Hematopoietic multipotent progenitor cell treated with erythropoietin and hydrocortisone succinate and interleukin-3 and kit ligand, for 17 days (in vitro differentiated cells): ENCODE measurements at regions not wholly inside any gene's neighbourhood (a gene's known extent, or its start where the extent isn't known, plus 50 kb on each side); places are given as distances from the start of the nearest gene placed in this dataset.

Experiments used
- DNase-seq: peaks from one replicate; pipeline ENCODE4 v3.0.0-alpha.2; 2015; ENCODE audit warnings: low spot score

DNA sequence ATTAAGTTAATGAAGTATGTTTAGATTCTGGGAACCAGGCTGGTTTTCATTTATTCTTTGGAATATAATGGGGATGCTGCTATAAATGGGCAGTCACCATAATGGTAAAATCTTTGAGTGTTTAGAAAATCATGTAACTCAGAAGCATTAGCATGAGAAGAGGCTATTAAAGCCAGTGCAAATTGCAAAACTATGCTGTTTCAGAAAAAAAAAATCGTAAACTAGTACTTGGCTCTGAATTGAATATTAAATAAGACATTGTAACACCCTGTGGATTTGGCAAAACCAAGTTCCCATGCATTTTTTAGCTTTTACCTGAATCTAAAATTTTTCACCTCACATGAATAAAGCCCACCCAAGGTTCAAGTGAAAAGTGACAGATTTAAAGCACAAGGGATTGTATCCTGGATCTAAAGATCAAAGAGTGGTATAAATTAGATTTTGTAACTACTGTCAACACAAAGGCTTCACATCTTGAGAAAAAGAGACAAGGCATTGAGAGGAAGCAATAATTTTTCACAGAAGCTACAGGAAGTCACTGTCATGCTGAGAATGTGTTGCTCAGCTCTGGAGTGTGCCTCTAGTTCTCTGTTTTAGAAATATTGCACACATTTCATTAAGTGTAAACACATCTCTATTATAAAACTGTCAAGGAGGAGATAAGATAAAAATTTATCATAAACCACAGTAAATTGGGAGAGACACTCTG is 142.2 kb downstream of the ABCA8 start:
- no peak for DNase-seq

DNA sequence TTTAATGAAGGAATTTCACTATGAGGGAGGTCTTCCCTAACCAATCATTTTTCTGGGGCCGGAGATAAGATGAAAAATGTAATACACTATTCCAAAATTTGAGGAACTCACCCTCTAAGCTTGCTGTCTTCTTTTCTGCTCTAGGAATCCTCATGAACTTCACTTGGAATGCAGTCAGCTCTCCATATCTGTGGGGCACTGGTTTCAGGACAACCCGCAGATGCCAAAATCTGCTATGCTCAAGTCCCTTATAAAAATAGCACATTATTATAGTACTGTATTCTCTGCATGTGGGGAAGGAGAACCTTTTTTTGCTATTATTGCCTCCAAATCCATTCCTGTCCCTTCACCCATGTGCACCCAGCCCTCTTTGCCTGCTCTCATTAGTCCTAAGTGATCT is 146.0 kb downstream of the ABCA8 start:
- no peak for DNase-seq

DNA sequence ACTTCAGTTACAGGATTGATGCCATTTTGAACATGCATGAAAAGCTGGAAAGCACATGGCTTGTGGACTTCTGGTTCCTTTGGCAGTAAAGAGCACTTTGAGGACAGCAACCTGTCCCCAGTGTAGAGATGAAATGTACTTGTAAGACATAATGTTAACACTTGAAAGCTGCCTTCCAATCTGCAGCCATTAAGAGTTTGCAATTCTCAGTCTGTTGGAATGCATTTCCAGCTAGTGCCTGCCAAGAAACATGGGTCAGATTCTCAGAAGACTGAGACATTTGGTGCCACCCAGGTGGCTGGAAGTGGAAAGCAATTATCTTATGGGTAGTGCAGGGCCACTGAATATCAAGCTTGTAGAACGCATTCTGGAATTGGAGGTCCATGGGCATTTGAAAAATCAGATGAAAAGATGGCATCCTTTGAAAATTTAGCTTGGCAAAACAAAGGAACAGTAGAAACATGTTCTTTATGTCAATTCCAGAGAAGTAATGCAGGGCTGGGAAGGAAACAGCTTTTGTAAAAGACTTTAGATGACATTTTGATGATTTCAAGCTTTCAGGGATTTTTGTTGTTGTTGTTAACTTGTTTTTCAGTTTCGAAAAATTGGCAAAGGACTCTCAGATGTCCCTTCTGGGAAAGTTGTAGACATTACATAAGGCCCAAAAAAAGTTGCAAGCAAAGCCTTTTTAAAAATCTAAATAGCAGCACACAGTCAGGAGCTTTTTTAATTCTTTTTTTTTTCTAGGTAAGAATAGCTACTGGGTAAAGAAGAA is 147.0 kb downstream of the ABCA8 start:
- DNase-seq: no peak

DNA sequence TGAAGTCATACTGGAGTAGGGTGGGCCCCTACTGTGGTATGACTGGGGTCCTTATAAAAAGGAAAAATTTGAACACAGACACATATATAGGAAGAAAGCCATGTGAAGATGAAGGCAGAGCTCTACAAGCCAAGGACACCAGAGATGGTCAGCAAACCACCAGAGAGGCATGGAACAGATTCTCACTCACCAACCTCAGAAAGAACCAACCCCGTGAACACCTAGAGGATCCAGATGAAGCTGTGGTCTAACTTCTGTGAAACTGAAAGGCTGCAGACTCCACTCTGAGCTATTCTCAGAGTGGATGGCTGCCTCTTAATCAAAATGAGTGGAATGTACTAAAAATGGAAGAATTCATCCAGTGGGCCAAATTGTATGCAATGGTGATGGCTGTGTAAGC is 149.6 kb downstream of the ABCA8 start:
- DNase-seq: no peak

DNA sequence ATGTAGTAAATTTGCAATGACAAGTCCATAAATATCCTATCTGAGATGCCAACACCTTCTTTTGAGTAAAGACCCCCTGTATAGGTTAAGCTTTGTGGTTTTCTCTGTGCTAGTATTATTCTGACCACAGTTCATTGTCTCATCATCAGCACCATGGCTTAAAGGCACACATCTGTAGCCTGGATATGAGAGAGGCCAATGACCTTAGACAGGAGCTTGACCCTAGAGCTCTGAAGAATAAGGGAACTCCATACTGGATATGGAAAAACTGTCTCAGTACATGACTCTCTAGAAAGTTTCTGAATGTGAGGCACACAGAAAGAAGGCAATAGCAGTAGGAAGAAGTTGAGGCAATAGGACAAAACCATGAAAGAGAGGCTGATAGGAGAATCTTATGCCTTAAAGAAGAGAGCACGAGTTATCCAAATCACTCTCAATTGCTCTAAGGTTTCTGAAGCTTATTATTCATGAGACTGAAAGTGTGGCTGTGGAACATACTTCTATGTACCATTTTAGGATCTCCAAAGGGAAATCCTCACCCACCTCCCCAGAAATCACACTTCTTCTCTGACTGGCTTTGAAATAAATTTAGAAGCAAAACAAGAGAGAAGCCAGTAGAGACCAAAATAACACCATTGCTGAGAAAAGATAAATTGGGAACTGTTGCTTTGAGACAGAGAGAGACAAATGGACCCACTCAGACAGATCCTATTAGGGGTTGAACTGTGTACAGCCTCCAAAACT is 150.2 kb downstream of the ABCA8 start:
- no peak for DNase-seq

DNA sequence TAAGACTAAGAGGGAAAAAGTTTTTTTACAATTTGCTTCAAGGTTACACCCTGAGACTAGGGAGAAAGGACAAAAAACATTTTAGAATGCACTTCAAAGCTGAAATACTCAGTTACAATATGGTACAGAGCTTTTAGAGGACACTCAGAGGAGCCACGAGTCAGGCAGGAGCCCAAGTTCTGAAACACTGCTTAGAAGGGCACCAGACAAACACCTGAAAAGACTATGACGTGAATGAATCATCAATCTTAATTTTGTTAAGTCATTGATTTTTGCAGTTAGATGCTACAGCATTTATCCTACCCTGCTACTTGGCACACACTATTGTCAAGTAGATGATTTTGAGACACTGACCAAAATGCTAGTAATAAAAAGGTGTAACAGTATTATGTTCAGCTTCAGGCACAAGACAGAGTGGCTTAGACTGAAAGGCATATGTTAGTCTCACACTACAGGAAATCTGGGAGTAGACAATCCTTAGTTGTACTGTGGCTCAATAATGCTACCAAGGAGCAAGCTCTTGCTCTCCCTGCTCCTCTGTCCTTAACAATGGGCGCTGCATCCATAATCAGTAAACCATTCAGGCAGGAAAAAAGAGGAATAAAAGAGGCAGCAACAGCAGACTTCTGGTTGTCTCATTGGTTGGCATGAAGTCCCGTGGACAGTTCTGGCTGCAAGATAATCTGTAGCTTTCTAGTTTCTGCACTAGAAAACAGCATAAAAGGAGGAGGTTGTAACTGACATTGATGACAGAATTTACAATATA is 151.8 kb downstream of the ABCA8 start:
- DNase-seq: no peak

DNA sequence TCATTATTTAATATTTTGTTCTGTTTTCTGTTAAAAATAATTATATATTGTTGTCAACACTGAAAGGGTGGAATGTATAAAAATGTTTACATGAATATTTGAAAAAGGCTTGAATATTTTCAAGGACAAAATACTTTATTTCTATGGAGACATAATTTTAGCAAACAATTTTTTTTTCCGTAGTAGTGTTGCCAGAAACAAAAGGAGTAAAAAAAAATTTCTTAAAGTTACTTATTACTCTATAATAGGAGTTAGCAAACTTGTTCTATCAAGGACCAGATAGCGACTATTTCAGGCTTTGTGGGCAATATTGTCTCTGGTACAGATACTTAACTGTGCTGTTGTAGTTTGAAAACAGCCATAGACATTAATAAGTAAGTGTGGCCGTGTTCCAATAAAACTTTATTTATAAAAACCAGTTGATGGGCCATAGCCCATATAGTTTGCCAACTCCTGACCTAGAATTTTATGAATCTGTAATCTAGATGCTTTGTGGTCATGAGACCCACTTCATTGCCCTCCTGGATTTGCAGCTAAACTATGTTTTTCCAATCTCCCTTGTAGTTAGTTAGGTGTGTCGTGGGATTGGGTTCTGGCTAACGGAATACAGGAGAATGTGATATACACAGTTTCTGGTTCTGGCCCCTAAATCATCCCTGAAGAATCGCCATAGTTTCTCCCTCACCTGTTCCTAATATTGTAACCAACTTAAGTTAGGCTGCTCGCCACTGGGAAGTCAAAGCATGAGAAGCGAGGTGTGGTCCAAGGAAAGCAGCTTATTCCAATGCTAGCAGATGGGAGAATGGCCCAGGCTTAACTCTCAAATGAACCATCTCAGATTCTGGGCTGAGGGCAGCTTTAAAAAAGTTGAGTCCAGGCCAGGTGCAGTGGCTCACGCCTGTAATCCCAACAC is 153.6 kb downstream of the ABCA8 start:
- DNase-seq: no peak

DNA sequence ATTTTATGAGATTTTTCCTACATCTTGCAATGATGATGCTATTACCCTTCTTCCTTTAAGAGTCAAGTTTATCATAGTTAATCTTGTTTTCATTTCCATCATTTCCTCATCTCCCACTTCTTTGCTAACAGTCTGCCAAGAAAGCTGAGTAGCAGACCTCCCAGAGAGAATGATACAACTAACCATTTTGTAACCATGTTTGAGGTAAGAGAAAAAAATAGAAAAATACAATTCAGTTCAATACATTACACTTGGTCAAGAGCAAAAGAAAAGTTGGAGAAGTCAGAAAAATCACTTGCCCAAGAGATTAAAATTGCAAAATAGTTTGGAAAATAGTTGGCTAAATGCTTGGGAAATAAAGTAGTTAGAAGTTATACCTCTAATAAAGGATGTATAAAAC is 154.4 kb downstream of the ABCA8 start:
- no peak for DNase-seq

DNA sequence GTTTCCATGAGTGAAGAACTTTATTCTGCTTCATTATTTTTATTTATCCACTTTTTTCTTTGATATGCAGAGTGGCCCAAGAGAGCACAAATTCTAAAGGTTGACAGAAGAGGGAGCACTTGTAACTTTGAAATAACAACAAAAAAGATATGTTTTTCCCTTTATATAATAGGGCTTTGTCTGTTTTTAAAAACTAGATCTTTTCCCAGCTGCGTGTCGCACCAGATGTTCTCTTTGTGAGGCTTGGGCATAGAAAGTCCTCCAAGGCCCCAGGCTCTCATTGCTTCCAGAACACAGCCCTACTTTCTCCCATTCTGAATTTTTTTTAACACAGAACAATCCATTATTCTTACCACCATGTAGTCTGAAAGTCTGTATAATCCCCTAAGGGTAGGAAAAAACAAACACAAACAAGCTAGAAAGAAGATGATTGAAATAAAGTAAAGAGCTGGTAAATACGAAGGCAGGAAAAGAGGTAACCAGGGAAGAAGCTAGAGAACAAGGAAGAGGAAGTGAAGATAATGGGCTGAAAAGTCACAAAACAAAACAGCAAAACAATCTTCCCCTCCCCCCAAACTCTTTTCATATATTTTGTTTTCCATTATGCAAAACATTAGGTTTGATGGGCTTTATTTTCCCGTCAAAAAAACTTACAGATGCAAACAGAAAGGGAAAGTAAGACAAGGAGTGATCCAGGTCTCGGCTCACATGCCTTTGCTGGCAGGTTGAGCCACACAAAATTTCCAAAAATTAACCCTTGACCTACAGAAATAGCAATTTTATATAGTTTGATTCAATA is 160.4 kb downstream of the ABCA8 start:
- no peak for DNase-seq

DNA sequence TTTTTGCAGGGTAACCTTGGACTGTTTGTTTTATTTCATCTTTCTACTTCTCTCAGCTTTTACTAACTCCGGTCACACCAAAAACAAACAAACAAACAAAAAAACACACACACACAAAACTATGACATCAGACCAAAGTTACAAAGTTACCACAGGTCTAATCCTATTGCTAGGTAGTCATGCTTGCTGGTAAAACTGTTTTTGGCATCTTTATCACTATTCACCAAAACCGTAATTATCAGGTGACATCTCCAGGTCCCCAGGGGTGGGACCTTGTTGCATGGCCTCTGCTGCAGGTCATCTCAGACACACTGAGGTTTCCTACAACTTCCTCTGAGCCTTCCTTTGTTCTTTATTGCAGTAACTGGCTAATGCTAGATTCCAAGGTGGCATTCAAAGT is 162.3 kb downstream of the ABCA8 start:
- no peak for DNase-seq

DNA sequence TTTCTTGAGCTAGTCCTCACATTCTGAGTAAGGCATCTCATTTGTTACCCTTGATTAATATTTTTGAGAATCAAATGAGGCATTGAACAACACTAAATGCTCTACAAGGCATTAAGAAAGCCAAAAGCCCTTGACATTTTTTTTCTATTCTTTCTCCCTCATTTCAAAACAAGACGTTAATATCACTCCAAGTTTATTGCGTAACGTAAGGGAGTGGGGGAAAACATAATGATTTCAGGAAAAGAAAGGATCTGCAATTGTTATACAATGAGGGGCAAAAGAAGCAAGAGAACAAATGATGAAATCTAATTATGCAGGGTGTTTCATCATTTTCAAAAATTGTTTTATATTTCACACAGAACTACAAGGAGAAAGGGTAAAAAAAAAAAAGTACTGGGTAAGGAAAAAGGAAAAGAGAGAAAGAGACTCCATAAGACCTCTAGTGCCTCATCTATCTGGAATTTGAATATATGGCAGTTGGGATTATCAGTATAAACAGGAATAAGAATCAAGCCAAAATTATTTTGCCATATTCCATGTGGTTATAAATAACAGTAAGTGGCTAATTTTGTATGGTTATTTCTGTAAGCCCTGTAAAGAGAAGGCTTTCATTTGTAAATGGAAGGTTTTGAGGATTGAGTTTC is 163.0 kb downstream of the ABCA8 start:
- DNase-seq: no peak

DNA sequence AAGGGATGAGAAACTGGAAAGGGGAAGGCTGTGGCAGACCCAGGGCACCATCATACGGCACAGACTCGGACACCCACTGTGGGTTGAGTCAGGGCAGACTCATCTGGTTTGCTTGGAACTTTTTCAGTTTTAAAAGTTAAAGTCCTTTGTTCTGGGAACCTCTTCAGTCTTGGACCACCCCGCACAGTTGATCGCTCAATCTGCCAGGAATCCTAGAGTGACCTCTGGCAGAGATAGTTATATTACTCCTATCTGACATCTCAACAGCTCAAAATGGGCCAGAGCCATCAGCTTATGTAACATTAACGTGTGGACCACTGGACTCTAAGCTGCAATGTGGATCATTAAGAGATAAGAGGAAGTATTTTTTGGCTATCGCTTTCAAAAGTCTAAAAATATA is 164.3 kb downstream of the ABCA8 start:
- DNase-seq: no peak

DNA sequence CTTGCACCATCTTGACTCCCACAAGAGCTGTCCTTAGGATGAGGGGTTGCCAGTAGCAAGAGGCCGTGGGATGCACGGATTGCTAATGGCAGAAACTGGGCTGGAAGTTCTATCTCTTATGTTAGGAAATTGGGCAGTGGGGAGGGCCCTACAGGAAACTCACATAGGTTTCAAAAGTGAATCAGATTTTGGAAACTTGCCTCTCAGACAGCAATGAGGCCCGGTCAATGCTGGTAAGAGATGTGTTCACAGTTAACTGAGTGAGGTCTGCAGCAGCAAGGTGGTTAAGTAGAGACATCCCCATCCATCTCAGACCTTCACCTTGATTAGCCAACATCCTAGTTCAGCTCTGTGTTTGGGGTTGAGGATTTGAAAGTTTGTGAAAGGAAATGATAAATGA is 164.7 kb downstream of the ABCA8 start:
- DNase-seq: no peak

DNA sequence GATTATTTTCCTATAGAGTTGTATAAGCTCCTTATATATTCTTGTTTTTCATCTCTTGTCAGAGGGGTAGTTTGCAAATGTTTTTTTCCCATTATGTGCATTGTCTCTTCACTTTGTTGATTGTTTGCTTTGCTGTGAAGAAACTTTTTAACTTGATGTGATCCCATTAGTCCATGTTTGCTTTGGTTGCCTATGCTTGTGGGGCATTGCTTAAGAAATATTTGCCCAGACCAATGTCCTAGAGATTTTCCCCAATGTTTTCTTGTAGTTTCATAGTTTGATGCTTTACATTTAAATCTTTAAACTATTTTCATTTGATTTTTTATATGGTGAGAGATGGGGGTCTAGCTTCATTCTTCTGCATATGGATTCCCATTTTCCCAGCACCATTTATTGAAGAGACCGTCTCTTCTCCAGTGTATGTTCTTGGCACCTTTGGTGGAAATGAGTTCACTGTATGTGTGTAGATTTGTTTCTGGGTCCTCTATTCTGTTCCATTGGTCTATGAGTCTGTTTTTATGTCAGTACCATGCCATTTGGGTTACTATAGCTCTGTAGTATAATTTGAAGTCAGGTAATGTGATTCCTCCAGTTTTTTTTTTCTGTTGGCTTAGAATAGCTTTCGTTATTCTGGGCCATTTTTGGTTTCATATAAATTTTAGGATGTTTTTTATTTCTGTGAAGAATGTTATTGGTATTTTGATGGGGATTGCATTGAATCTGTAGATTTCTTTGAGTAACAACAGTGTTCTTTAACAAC is 165.8 kb downstream of the ABCA8 start:
- no peak for DNase-seq

DNA sequence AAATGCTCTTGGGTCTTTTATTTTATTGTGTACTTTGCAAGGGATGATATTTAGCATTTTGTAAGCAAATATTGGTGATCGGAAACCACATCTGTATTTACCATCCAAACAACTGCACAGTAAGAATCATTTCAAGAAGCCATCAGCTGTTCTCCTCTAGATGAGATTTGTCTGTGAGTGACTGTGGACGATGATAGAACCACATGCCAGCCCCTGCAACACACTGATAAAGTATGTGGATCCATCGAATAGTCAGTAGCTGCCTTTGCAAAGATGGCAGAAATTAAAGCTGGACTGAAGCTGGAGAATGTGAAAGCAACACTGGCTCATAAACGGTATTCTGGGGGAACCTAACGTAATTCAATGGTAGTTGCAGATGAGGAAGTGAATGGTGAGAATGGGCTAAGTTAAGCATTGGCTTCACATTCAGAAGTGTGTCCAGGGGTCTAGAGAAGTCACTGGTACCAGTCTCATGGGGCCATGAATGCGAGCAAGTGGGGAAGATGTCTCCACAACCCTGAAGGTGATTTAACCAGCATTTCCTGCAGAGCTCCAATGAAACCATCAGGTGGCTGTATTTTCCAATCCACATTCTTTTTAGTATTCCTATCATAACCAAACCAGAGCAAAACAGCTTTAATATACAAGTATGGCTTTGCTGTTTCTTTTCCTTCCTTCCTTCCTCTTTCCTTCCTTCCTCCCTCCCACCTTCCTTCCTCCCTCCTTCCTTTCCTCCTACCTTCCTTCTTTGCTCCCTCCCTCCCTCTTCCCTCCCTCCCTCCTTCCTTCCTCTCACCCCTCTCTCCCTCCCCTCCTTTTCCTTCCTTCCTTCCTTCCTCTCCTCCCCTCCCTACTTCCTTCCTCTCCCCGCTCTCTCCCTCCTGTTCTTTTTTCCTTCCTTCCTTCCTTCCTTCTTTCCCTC is 169.4 kb downstream of the ABCA8 start:
- no peak for DNase-seq

DNA sequence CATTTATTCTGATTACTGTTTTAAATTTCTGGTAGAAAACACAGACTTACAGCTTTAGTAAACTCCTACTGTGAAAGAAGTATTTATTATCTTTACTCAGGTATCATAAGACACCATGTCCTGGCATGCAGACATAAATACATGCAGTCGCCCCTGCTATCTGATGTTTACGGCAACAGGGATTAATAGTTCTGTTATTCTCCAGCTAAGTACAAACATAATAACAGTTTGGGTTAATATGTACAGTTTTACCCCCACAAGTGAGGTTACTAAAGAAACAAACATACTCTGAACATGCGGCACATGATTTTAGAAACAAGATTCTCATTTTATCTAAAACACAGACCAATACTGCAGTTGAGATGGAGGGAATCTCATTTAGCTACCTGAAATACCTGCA is 170.8 kb downstream of the ABCA8 start:
- no peak for DNase-seq

DNA sequence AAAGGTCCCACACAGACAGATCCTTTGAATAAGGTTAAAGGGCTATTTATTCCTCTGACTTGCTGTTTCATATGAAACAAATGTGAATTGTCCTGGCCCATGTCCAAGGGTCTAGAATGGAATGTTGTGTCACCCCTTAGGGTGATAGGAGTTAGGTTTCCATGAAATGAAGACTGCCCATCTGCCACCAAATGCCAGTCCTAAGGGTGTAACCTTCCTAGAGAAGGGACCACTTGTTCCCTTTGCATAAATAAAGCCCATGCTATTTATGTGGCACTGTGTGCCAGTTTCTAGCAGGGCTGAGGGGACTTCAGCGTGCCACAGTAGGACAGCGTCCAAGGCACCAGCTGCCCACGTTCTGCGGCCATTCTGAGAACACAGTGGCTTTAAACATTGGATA is 171.3 kb downstream of the ABCA8 start:
- no peak for DNase-seq

DNA sequence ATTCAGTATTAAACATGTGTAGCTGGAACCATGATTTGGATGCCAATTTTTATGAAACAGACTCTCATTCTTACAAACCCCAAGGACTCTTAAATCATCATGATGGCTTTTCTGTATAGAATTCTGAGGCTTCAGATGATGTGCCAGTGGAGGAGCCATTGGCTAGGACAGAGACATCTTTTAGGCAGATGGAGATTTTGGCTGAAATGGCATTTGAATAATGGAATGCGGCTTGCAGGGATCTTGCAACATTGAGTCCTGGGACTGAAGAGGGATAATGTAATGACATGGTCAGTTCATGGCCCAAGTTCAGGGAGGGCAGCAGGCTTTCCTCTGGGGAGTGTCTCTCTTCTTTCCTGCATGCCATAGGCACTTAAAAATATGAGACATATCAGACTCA is 172.4 kb downstream of the ABCA8 start:
- no peak for DNase-seq
